ENCODE measurements at regions not wholly inside any gene's neighbourhood (a gene's known extent, or its start where the extent isn't known, plus 50 kb on each side); places are given as distances from the start of the nearest gene placed in this dataset.

GRCh38 chr15:29405564-29405963 is 135.9 kb upstream of the NSMCE3 start (continued):
- no peak for TF ChIP-seq ZBTB33 (IDR thresholded peaks at IDR 0.05)
- no peak for TF ChIP-seq ATF3 (IDR thresholded peaks at IDR 0.05)

GRCh38 chr15:29403772-29404171 is 134.2 kb upstream of the NSMCE3 start:
- no peak for TF ChIP-seq FOXA2 (IDR thresholded peaks at IDR 0.05)
- no peak overlapping the region for H3K27ac ChIP-seq (ENCODE audit: low read depth in 1 of 2, low read length in 2 of 2)
- 45% methylated on average over 8 of the region's 8 CpGs for WGBS
- DNase-seq (ENCODE audit: low spot score), result no peak
- H3K9me3 ChIP-seq (ENCODE audit: control insufficient read depth in 4 of 4, low read length in 3 of 4), result no peaks in the 10 kb centered on the region
- H3K4me3 ChIP-seq (ENCODE audit: low read depth in 1 of 3, low read length in 3 of 3), result no peak overlapping the region
- no peak overlapping the region for H3K9ac ChIP-seq (ENCODE audit: low read depth in 1 of 2, low read length in 2 of 2)
- H3K36me3 ChIP-seq (ENCODE audit: control insufficient read depth in 4 of 4, insufficient read depth in 3 of 4, low read depth in 1 of 4, low read length in 3 of 4), result no peaks in the 10 kb centered on the region
- H3K4me1 ChIP-seq (ENCODE audit: control insufficient read depth in 4 of 4, insufficient read depth in 4 of 4, low read length in 3 of 4), result no peaks in the 10 kb centered on the region
- H3K27me3 ChIP-seq (ENCODE audit: control insufficient read depth in 4 of 4, insufficient read depth in 4 of 4, low read length in 3 of 4), result peaks cover 0 to 3% (median 1%) of the 10 kb centered on the region in 4 donors

GRCh38 chr15:29401644-29402043 is 132.0 kb upstream of the NSMCE3 start:
- no peaks in the 10 kb centered on the region for H3K36me3 ChIP-seq (ENCODE audit: control insufficient read depth in 4 of 4, insufficient read depth in 3 of 4, low read depth in 1 of 4, low read length in 3 of 4)
- no peaks in the 10 kb centered on the region for H3K4me1 ChIP-seq (ENCODE audit: control insufficient read depth in 4 of 4, insufficient read depth in 4 of 4, low read length in 3 of 4)
- no peak for TF ChIP-seq NR2F2 (IDR thresholded peaks at IDR 0.05)
- no peak for TF ChIP-seq TAF1 (conservative IDR thresholded peaks at IDR 0.05)
- no peak for TF ChIP-seq FOXA2 (IDR thresholded peaks at IDR 0.05)
- no peak for TF ChIP-seq ATF3 (IDR thresholded peaks at IDR 0.05)
- no peak for TF ChIP-seq HNF4G (IDR thresholded peaks at IDR 0.05)
- TF ChIP-seq GABPA (IDR thresholded peaks at IDR 0.05 in 1 of 2, conservative IDR thresholded peaks at IDR 0.05 in 1 of 2), result no peak
- TF ChIP-seq SP1 (IDR thresholded peaks at IDR 0.05), result no peak
- no peak for TF ChIP-seq MAX (IDR thresholded peaks at IDR 0.05)
- TF ChIP-seq EGR1 (IDR thresholded peaks at IDR 0.05; ENCODE audit: low read depth in 2 of 2), result no peak
- TF ChIP-seq REST (IDR thresholded peaks at IDR 0.05), result no peak
- TF ChIP-seq JUND (IDR thresholded peaks at IDR 0.05), result no peak
- no peak for TF ChIP-seq RXRA (IDR thresholded peaks at IDR 0.05)
- TF ChIP-seq HNF4A (conservative IDR thresholded peaks at IDR 0.05), result no peak
- no peak for TF ChIP-seq ZBTB33 (IDR thresholded peaks at IDR 0.05)
- no peak overlapping the region for H3K9ac ChIP-seq (ENCODE audit: low read depth in 1 of 2, low read length in 2 of 2)
- 44% methylated on average over 7 of the region's 7 CpGs for WGBS
- no peaks in the 10 kb centered on the region for H3K9me3 ChIP-seq (ENCODE audit: control insufficient read depth in 4 of 4, low read length in 3 of 4)
- peaks cover 0 to 3% (median 1%) of the 10 kb centered on the region in 4 donors for H3K27me3 ChIP-seq (ENCODE audit: control insufficient read depth in 4 of 4, insufficient read depth in 4 of 4, low read length in 3 of 4)
- H3K4me3 ChIP-seq (ENCODE audit: low read depth in 1 of 3, low read length in 3 of 3), result no peak overlapping the region
- no peak overlapping the region for H3K27ac ChIP-seq (ENCODE audit: low read depth in 1 of 2, low read length in 2 of 2)
- DNase-seq (ENCODE audit: low spot score), result no peak

All from liver (tissue), 7 donors.